ENCODE measurements at regions not wholly inside any gene's neighbourhood (a gene's known extent, or its start where the extent isn't known, plus 50 kb on each side); places are given as distances from the start of the nearest gene placed in this dataset.

- TF ChIP-seq, protein P1, sequence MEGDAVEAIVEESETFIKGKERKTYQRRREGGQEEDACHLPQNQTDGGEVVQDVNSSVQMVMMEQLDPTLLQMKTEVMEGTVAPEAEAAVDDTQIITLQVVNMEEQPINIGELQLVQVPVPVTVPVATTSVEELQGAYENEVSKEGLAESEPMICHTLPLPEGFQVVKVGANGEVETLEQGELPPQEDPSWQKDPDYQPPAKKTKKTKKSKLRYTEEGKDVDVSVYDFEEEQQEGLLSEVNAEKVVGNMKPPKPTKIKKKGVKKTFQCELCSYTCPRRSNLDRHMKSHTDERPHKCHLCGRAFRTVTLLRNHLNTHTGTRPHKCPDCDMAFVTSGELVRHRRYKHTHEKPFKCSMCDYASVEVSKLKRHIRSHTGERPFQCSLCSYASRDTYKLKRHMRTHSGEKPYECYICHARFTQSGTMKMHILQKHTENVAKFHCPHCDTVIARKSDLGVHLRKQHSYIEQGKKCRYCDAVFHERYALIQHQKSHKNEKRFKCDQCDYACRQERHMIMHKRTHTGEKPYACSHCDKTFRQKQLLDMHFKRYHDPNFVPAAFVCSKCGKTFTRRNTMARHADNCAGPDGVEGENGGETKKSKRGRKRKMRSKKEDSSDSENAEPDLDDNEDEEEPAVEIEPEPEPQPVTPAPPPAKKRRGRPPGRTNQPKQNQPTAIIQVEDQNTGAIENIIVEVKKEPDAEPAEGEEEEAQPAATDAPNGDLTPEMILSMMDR (IDR thresholded peaks at IDR 0.05) = no peak
- no peak for ATAC-seq (ENCODE audit: low FRiP score)
- DNase-seq (ENCODE audit: low spot score) = no peak
Observed at GRCh38 chr3:182292591-182292990, 500.7 kb upstream of the ATP11B start.

DNA sequence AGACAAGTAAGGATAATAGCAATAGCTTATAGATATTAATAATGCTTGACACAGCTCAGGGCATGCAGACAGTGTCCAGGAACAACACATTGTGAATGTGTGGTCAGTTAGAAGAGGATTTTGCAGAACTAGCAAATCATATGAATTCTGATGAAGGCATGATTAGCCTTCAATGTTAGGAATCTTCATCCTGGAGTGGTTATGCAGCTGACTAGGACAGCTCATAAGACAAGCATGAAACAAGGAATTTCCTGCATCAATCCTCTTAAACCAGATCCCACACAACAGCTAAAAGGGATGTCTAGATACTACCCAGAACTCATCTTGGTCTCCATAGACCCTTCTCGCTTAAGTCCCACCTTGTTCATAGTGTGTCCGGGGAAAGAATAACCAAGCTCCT, 499.0 kb upstream of the ATP11B start:
- ATAC-seq (ENCODE audit: low FRiP score) (no peak), DNase-seq (ENCODE audit: low spot score) (no peak)
- TF ChIP-seq, protein P1 (IDR thresholded peaks at IDR 0.05) = no peak

GRCh38 chr3:182294696-182295095, 498.6 kb upstream of the ATP11B start:
- no peak for ATAC-seq (ENCODE audit: low FRiP score)
- TF ChIP-seq, protein P1 (IDR thresholded peaks at IDR 0.05) = no peak
- no peak for DNase-seq (ENCODE audit: low spot score)

GRCh38 chr3:182300266-182300665, 493.0 kb upstream of the ATP11B start:
- ATAC-seq (ENCODE audit: low FRiP score) (no peak), DNase-seq (ENCODE audit: low spot score) (no peak)
- TF ChIP-seq, protein P1 (IDR thresholded peaks at IDR 0.05) = no peak

GRCh38 chr3:182303169-182303568, 490.1 kb upstream of the ATP11B start:
- DNase-seq (ENCODE audit: low spot score) (no peak), ATAC-seq (ENCODE audit: low FRiP score) (no peak)
- TF ChIP-seq, protein P1 (IDR thresholded peaks at IDR 0.05) = no peak

- TF ChIP-seq, protein P1 (IDR thresholded peaks at IDR 0.05) = no peak
- ATAC-seq (ENCODE audit: low FRiP score) = no peak
Observed at GRCh38 chr3:182305881-182306665, 487.2 kb upstream of the ATP11B start.

GRCh38 chr3:182308328-182308727, 485.0 kb upstream of the ATP11B start:
- TF ChIP-seq, protein P1 (IDR thresholded peaks at IDR 0.05) = no peak
- ATAC-seq (ENCODE audit: low FRiP score) (no peak), DNase-seq (ENCODE audit: low spot score) (no peak)

More at GRCh38 chr3:182305881-182306665, 487.2 kb upstream of the ATP11B start:
- DNase-seq (ENCODE audit: low spot score) = no peak
